ENCODE measurements at regions not wholly inside any gene's neighbourhood (a gene's known extent, or its start where the extent isn't known, plus 50 kb on each side); places are given as distances from the start of the nearest gene placed in this dataset.

- no peak overlapping the region for H3K4me3 ChIP-seq
- DNase-seq (ENCODE audit: low spot score): no peak
- no peak overlapping the region for H3K27ac ChIP-seq
- TF ChIP-seq CTCF (IDR thresholded peaks at IDR 0.05): no peak
These were observed 196.2 kb upstream of the USP25 start for GRCh38 chr21:15533618-15534017.

- no peak for DNase-seq (ENCODE audit: low spot score)
- no peak for TF ChIP-seq CTCF (IDR thresholded peaks at IDR 0.05)
- no peak overlapping the region for H3K4me3 ChIP-seq
- H3K27ac ChIP-seq: no peak overlapping the region
These were observed 195.3 kb upstream of the USP25 start for GRCh38 chr21:15534450-15534886.

GRCh38 chr21:15539376-15539775 lies 190.4 kb upstream of the USP25 start:
- Histone ChIP-seq H3K4me3 (no peak overlapping the region), H3K27ac (no peak overlapping the region)
- DNase-seq (ENCODE audit: low spot score): no peak
- TF ChIP-seq CTCF (IDR thresholded peaks at IDR 0.05): no peak

GRCh38 chr21:15543473-15543872 lies 186.3 kb upstream of the USP25 start:
- no peak overlapping the region for H3K27ac ChIP-seq
- H3K4me3 ChIP-seq: no peak overlapping the region
- DNase-seq (ENCODE audit: low spot score): no peak
- TF ChIP-seq CTCF (IDR thresholded peaks at IDR 0.05): no peak

- DNase-seq (ENCODE audit: low spot score): no peak
- TF ChIP-seq CTCF (IDR thresholded peaks at IDR 0.05): no peak
- no peak overlapping the region for H3K27ac ChIP-seq
- H3K4me3 ChIP-seq: no peak overlapping the region
These were observed 180.1 kb upstream of the USP25 start for GRCh38 chr21:15549671-15550070.

- no peak for DNase-seq (ENCODE audit: low spot score)
- no peak overlapping the region for H3K4me3 ChIP-seq
- no peak overlapping the region for H3K27ac ChIP-seq
- no peak for TF ChIP-seq CTCF (IDR thresholded peaks at IDR 0.05)
These were observed 176.8 kb upstream of the USP25 start for GRCh38 chr21:15552914-15553494.

- no peak overlapping the region for H3K4me3 ChIP-seq
- H3K27ac ChIP-seq: no peak overlapping the region
- TF ChIP-seq CTCF (IDR thresholded peaks at IDR 0.05): no peak
- DNase-seq (ENCODE audit: low spot score): no peak
These were observed 171.9 kb upstream of the USP25 start for GRCh38 chr21:15557925-15558324.

Data from coronary artery (tissue), 2 donors.